HS-5 (cell line): ENCODE measurements at regions not wholly inside any gene's neighbourhood (a gene's known extent, or its start where the extent isn't known, plus 50 kb on each side); places are given as distances from the start of the nearest gene placed in this dataset.
"Not testable (repeated sequence)": the region's sequence is repeated elsewhere in the genome, so short reads cannot be mapped to it uniquely, and the experiment has no call there.

Experiments used
- DNase-seq: peaks from one replicate; pipeline ENCODE4 v3.0.0-alpha.2; 2012; ENCODE audit warnings: low read depth

GRCh38 chr4:130812117-130812765 lies 1716.3 kb downstream of the C4orf33 start:
- no peak for DNase-seq

DNA sequence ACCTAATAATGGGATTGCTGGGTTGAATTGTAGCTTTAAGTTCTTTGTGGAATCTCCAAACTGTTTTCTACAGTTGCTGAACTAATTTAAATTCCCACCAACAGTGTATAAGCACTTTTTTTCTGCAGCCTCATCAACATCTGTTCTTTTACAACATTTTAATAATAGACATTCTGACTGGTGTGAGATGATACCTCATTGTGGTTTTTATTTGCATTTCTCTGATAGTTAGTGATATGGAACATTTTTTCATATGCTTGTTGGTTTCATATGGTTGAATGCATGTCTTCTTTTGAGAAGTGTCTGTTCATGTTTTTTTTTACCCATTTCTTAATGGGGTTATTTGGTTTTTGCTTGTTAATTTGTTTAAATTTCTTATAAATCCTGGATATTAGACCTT lies 1718.9 kb downstream of the C4orf33 start:
- DNase-seq = no peak

DNA sequence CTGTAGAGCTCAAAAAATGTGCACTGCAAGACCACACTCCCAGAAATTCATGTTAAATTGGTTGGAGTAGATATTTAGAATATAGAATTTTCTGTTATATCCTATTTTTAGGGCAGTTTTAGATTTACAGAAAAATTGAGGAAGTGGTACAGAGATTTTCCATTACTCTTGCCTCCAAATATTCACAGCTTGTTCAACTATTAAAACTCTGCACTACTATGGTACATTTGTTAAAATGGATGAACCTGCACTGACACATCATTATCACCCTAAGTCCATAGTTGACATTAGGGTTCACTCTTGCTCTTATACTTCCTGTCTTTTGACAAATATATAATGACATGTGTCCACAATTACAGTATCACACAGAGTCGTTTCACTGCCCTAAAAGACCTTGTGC lies 1724.5 kb downstream of the C4orf33 start:
- DNase-seq = no peak

DNA sequence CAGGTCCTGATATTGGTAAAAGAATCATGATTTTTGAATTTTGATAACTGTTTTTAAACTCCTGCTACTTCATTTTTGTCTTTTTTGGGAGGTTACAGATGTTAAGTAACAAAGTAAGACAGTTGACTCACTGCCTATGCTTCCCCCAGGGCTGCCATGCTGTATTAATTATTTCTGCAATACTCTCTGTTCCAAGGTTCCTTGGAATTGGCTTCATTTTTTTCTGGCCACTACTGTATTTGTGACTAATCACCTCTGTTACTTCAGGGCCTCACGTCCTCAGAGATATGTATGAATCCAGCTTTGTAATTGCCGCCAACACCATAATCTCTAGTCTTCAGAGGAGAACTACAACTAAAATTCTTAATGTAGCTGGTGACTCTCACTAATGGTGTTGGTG lies 1729.3 kb downstream of the C4orf33 start:
- peak; percentile 62 for DNase-seq

DNA sequence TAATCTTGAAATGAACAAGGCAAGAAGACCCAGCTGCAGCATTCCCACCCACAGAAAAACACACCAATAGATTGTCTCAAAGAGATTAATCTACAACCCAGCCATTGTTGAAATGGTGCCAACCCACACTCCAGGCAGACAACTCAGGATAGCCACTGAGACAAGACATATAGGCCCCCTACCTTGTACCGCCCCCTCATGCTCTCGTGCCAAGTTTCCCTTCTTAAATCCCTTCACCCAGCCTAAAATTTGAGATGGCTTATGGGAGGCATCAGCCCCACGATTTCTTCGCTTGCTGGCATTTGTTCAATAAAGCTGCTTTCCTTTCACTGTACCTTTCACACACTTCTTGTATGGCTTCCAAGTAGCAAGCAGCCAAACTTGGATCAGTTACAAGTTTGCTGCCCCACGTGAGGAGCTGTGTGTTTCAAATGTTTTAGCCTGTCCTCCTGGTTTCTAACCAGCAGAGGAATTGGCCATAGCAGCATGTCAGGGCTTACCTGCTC lies 1754.1 kb downstream of the C4orf33 start:
- no peak for DNase-seq

- no peak for DNase-seq
Observed at GRCh38 chr4:130851107-130851506, 1755.2 kb downstream of the C4orf33 start.

DNA sequence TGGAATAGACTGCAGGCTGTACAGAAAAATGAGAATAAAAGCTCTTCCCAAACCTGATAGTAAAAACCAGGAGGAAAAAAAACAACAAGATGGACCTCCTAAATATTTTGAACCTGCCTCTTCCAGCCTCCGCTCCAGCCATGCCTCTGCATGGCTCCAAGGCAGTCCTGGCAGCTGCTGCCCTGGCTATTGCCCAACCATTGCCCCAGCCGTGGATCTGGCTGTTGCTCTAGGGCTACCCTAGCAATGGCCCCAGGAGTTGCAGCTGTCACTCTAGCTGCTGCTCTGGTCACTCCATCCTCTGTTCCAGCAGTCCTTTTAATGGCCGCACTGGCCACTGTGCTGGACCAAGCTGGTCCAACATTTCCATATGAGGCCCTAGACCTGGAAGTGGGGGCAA lies 1756.0 kb downstream of the C4orf33 start:
- DNase-seq = no peak

DNA sequence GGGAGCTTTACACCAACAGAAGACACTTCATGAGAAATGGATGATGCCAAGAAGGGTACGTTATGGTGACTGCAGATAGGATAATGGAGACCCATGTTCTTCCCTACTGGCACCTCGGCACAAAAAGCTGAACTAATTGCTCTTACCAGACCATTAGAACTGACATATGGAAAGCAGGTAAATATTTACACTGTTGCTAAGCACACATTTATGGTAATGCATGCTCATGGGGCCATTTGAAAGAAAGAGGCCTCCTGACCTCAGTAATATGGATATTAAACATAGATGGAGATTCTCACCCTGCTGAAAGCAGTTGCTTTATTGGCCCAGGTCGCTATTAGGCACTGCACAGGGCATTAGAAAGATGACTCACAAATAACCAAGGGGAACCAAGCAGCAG lies 1759.6 kb downstream of the C4orf33 start:
- no peak for DNase-seq

DNA sequence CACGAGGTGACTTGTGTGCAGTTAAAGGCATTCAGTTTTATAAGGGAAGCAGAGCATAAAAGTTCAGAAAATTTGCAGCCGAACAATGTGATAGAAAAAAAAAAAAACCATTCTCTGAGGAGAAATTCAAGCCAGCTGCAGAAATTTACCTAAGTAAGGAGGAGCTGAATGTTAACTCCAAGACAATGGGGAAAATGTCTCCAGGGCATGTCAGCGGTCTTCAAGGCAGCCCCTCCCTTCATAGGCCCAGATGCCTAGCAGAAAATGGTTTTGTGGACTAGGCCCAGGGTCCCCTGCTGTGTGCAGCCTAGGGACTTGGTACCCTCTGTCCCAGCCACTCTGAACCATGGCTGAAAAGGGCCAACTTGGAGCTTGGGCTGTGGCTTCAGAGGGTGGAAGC lies 1764.0 kb downstream of the C4orf33 start:
- no peak for DNase-seq

- no peak for DNase-seq
Observed at GRCh38 chr4:130896920-130897319, 1801.0 kb downstream of the C4orf33 start.

- no peak for DNase-seq
Observed at GRCh38 chr4:130901321-130901720, 1805.4 kb downstream of the C4orf33 start.

DNA sequence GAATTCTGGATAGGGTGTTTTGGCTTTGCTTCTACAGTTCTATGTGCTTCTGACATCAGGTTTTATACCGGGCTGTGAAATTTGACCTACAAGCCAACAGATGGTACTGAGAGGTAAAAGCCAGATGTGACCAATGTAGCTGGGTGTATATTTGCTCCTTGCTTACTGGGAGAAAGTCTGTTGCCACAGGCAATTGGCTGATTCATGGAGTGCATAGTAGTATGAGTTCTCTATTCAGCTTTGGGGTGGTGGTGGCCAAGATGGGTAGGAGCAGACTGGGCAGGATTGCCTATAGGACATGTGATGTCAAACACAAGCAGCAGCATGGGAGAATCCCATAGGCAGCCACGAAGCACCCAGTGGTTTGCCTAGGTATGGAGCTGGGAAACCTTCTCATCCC lies 1827.0 kb downstream of the C4orf33 start:
- DNase-seq = no peak

DNA sequence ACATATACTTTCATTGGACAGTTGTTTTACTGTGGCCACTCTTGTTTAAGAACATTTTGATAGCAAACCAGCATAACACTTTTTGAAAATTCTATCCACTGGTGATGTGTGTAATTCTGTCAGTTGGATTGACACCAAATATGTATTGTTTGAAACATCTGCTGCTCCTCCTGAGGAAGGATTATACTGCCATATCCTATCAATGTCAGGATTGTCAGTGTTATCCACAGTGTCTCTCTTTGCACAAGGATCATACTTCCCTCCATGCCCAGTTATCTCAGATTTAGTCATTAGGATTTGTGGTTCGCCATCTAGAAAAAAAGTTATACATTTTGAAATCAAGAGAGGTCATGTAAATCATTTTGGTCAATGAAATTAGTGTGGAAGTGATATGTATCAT lies 1859.6 kb downstream of the C4orf33 start:
- no peak for DNase-seq

- DNase-seq = no peak
Observed at GRCh38 chr4:130985371-130985770, 1889.4 kb downstream of the C4orf33 start.

GRCh38 chr4:130995988-130996387 lies 1900.0 kb downstream of the C4orf33 start:
- no peak for DNase-seq

DNA sequence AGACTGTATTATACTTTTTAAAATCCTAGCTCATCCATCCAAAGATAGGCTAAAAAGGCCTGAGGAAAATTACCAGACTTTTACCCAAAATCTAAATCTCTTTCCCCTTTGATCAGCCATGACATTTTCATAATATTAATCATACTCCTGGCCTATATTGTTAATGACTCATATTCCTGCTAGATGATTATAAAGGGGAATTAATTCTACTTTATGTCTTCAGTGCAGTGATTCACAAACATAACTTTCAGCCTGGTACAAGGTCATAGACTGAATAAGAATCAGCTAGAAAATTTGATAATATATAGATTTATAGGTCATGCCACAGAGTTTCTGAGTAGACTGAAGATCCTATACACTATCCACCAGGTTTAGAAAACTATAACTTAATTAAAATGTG lies 1905.4 kb downstream of the C4orf33 start:
- peak; percentile 15 for DNase-seq

DNA sequence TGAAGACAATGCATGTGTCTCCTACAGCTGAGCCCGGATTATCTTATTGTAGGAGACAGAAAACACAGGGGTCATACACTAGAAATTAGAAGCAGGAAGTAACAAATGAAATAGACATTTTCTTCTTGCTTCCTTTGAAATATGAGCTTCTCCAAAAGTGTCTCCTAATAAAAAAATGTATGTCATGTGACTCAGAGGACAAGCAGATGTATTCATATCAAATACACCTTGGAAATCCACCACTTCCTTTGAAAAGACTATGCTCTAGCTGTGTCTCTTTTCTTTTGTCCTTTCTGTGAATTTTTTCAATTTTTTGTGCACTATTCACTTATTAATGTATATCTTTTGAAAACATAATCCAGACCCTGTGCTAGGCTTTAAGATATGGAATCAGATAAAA lies 1906.2 kb downstream of the C4orf33 start:
- DNase-seq = no peak

DNA sequence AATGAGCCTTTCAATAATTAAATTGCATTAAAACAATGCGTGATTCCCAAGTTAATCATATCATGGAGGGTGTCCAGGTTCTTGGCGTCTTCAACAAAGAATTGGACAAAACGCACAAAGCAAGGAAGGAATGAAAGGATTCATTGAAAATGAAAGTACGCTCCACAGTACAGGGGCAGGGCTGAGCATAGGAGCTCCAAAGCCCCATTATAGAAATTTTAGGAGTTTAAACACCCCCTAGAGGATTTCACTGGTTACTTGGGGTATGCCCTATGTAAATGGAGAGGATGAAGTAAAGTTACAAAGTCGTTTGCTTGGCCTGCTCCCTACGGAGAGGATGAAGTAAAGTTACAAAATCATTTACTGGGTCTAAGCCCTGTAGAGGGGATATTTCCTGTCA lies 1910.4 kb downstream of the C4orf33 start:
- DNase-seq = no peak

DNA sequence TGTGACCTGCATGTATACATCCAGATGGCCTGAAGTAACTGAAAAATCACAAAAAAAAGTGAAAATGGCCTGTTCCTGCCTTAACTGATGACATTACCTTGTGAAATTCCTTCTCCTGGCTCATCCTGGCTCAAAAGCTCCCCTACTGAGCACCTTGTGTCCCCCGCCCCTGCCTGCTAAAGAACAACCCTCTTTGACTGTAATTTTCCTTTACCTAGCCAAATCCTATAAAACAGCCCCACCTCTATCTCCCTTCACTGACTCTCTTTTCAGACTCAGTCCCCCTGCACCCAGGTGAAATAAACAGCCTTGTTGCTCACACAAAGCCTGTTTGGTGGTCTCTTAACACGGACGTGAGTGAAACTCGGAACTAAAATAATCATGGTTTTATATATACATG lies 1916.0 kb downstream of the C4orf33 start:
- not testable (repeated sequence) for DNase-seq

- no peak for DNase-seq
Observed at GRCh38 chr4:131013226-131013625, 1917.3 kb downstream of the C4orf33 start.

DNA sequence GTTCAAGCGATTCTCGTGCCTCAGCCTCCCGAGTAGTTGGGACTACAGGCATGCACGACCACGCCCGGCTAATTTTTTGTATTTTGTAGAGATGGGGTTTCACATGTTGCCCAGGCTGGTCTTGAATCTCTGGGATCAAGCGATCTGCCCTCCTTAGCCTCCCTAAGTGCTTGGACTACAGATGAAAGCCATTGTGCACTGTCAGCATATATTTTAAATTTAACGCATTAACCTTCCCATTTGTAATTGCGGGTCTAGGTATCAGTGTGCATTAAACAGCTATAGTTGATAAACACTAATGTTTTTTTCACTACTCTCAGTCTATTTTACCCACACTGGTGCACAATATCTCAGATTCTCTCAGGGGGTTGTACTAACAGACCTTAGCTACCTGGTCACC lies 1930.8 kb downstream of the C4orf33 start:
- no peak for DNase-seq

DNA sequence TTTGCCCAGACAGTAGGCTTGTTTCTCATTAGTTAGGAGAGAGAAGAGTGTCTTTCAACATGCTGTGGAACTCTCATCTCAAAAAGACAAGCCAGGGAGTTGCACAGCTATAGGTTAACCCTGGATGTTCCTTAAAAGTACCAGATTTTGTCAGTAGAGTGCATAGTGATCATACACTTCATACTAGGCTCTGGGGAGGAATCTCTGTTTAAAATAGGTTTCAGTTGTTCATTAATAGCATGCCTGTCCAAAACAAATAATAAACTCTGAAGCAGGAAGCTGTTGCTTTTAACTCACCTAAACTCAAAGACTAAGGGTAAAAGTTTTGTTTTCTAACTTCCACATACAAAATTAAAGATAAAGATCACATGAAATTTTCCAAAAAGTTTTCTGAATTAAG lies 1948.4 kb downstream of the C4orf33 start:
- no peak for DNase-seq

DNA sequence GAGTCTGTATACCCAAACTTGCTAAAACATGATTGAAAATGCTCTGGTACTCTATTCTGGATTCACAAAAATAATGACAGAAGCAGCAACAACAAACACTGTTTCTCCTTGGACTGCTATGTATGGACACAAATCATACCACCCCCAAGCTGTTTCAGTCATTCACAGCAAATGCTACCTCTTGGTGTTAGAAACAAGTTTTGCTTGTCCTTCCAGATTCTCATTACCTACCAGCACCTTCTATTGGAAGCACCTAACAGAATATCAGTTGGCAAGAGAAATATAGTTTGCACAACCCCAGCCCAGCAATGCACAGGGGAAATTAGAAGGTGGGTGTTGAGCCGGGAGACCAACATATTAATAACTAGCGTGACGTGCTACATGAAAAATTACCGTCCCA lies 1950.9 kb downstream of the C4orf33 start:
- DNase-seq = no peak

GRCh38 chr4:131052646-131053045 lies 1956.7 kb downstream of the C4orf33 start:
- no peak for DNase-seq
